Activated CD4-positive, alpha-beta T cell treated with anti-CD3 and anti-CD28 coated beads, Interleukin-2, amount 50 U/mL, for 48 hours (primary cell): ENCODE measurements at regions not wholly inside any gene's neighbourhood (a gene's known extent, or its start where the extent isn't known, plus 50 kb on each side); places are given as distances from the start of the nearest gene placed in this dataset.
"Not testable (repeated sequence)": the region's sequence is repeated elsewhere in the genome, so short reads cannot be mapped to it uniquely, and the experiment has no call there.

Source experiments
- DNase-seq, 2 experiments: peaks; one replicate each; pipeline ENCODE4 v3.0.0-alpha.2; 2020

GRCh38 chr4:118589471-118590055 lies 95.6 kb upstream of the METTL14 start:
- no peak for DNase-seq

DNA sequence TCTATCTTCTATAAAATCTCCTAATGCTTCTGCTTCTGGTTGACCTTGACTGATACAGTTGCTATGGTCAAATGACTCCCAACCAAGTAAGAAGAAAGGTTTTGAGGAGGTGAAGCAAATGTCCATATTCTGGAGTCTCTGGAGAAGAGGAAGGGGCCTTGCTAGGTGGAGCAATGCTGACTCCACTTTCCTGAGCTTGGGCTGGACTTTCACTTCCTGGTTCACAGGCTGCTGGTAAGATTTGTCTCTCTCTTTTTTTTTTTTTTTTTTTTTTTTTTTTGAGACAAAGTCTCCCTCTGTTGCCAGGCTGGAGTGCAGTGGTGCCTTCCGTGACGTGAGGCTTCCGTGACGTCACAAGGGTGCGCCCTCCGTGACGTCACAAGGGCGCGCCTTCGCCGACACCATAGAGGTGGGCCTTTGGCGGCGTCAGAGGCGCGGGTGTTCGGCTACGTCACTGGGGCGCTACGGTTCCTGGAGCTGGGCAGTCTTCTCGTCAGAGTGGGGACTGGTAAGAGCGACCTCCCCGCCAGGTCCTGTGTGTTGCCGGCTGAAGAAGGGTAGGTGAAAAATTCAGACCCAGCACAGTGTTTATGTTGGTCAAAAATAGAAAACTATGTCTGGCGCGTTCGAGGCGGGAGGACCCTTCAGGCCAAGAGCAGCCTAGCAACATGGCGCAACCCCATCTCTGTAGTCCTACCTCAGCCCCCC lies 93.7 kb upstream of the METTL14 start:
- DNase-seq: peak; percentile 92 to 93

DNA sequence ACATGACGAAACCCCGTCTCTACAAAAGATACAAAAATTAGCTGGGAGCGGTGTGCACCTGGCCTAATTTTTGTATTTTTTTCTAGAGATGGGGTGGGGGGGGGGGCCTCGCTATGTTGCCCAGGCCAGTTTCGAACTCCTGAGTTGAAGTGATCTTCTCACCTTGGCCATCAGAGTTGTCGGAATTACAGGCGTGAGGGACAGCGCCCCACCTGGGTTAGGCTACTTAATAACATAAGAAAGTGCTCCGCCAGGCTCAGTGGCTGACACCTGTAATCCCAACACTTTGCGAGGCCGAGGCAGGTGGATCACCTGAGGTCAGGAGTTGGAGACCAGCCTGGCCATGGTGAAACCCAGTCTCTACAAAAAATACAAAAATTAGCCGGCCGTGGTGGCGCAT lies 92.9 kb upstream of the METTL14 start:
- DNase-seq: not testable (repeated sequence)

GRCh38 chr4:118595883-118596282 lies 89.3 kb upstream of the METTL14 start:
- not testable (repeated sequence) for DNase-seq

DNA sequence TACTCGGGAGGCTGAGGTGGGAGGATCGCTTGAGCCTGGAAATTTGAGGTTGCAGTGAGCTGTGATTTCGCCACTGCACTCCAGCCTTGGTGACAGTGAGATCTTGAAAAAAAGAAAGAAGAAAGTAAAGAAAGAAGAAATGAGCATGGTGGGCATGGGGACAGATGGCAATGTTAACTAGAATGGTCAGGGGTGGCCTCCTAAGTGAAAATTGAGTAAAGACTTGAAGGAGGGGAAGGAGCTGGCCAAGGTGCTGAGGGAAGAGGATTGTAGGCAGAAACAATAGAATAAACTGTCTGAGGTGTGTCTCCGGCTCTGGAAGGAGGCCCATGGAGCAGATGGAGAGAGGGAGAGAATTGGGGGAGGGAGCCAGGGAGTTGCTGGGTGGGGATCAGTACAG lies 60.1 kb upstream of the METTL14 start:
- not testable (repeated sequence) for DNase-seq

DNA sequence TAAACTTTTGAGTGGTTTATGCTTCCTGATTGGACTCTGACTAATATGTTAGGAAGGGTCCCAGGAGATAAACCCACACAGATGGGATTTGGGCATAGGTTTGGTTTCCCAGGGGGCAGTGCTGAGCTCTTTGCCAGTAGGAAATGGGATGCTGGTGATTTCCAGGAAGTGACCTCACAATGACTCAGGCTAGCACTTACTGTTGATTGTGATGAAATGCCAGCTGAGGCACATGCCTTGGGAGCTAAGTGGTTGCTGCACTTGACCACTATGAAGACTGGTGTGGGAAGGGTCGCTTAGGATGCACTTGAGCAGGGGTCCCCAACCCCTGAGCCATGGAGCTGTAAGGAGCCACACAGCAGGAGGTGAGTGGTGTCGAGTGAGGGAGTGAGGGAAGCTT lies 55.5 kb upstream of the METTL14 start:
- DNase-seq: not testable (repeated sequence)

GRCh38 chr4:118630897-118631296 lies 54.3 kb upstream of the METTL14 start:
- not testable (repeated sequence) for DNase-seq

- DNase-seq: not testable (repeated sequence)
Observed at GRCh38 chr4:118631321-118632050, 53.7 kb upstream of the METTL14 start.

DNA sequence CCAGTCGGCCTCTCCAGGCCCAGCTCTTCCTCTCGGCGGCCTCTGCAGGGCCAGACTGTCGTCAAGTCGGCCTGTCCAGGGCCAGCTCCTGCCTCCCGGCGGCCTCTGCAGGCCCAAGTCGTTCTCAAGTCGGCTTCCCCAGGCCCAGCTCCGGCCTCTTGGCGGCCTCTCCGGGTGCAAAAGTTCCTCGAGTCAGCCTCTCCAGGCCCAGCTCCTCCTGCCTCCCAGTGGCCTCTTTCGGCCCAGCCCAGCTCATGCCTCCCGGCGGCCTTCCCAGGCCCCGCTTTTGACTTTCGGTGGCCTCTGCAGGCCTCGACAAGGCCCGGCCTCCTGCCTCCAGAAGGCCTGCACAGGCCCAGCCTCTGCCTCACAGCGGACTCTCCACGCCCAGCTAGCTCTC lies 51.7 kb upstream of the METTL14 start:
- not testable (repeated sequence) for DNase-seq

DNA sequence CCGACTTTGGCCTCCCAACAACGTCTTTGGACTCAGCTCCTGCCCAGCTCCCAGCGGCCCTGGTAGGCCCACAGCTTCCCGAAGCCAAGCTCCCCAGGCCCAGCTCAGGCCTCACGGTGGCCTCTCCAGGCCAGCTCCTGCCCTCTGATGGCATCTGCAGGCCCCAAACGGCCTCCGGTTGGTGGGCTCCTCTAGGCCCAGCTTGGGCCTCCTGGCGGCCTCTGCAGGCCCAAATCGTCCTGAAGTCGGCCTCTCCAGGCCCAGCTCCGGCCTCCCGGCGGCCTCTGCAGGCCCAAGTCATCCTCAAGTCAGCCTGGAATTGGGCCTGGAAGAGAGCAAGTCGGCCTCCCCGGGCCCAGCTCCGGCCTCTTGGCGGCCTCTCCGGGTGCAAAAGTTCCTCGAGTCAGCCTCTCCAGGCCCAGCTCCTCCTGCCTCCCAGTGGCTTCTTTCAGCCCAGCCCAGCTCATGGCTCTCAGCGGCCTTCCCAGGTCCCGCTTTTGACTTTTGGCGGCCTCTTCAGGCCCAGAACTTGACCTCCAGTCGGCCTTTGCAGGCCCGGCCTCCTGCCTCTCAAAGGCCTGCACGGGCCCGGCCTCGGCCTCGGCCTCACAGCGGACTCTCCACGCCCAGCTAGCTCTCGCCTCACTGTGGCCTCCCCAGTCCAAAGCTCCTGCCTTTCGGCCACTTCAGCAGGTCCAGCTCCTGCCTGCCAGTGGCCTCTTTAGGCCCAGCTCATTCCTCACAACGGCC lies 50.9 kb upstream of the METTL14 start:
- not testable (repeated sequence) for DNase-seq
